Vagina (tissue), 2 donors: ENCODE measurements at regions not wholly inside any gene's neighbourhood (a gene's known extent, or its start where the extent isn't known, plus 50 kb on each side); places are given as distances from the start of the nearest gene placed in this dataset.

Experiments used
- DNase-seq, 2 donors: peaks; one replicate each; pipeline ENCODE4 v3.0.0-alpha.2; 2017; ENCODE audit errors: extremely low spot score in 2 of 2
- H3K27ac ChIP-seq: fragments of 200-600 bp; sonication (generic); one replicate; pipeline ENCODE4 v1.5.1; 2019
- H3K27me3 ChIP-seq: fragments of 200-600 bp; sonication (generic); one replicate; pipeline ENCODE4 v1.5.1; 2019
- H3K36me3 ChIP-seq, 2 donors: fragments of 200-600 bp; sonication (generic); one replicate each; pipeline ENCODE4 v1.5.1; 2017 to 2019
- H3K4me1 ChIP-seq: fragments of 200-600 bp; sonication (generic); one replicate; pipeline ENCODE4 v1.5.1; 2019
- H3K4me3 ChIP-seq, 2 donors: fragments of 200-600 bp; sonication (generic); 1 replicate in 1 of 2; 2 replicates in 1 of 2; pipeline ENCODE4 v1.5.1; 2016 to 2019
- H3K9me3 ChIP-seq: fragments of 200-600 bp; sonication (generic); one replicate; pipeline ENCODE4 v1.5.1; 2019
- POLR2A ChIP-seq, 2 donors: fragments of 450-650 bp; IDR thresholded peaks; one replicate each; pipeline ENCODE4 v1.6.1; 2017; ENCODE audit warnings: antibody characterized with exemption in 2 of 2, mild to moderate bottlenecking in 2 of 2, moderate library complexity in 2 of 2
- POLR2AphosphoS5 ChIP-seq, 2 donors: sonication (generic); formaldehyde crosslinking; IDR thresholded peaks; one replicate each; pipeline ENCODE4 v1.9.0; 2017; ENCODE audit warnings: antibody characterized with exemption in 2 of 2, mild to moderate bottlenecking in 2 of 2, low read depth in 1 of 2; ENCODE audit not compliant: insufficient read depth in 1 of 2
- intact Hi-C: fragments of 100-400 bp; cut with DNase I; formaldehyde crosslinking; loops from one replicate; pipeline ENCODE4 v1.15.1; 2023
- TF ChIP-seq, protein P1 (sequence below), 3 experiments: fragments of 450-650 bp in 2 of 3; fragments of 200-600 bp in 1 of 3; sonication (generic) in 1 of 3; IDR thresholded peaks; one replicate each; pipeline ENCODE4 v1.5.1; 2017 to 2019; ENCODE audit warnings: antibody characterized with exemption in 3 of 3, mild to moderate bottlenecking in 2 of 3, moderate library complexity in 2 of 3

GRCh38 chr14:36066636-36067035 is 109.9 kb downstream of the PTCSC3 start:
- TF ChIP-seq, protein P1, sequence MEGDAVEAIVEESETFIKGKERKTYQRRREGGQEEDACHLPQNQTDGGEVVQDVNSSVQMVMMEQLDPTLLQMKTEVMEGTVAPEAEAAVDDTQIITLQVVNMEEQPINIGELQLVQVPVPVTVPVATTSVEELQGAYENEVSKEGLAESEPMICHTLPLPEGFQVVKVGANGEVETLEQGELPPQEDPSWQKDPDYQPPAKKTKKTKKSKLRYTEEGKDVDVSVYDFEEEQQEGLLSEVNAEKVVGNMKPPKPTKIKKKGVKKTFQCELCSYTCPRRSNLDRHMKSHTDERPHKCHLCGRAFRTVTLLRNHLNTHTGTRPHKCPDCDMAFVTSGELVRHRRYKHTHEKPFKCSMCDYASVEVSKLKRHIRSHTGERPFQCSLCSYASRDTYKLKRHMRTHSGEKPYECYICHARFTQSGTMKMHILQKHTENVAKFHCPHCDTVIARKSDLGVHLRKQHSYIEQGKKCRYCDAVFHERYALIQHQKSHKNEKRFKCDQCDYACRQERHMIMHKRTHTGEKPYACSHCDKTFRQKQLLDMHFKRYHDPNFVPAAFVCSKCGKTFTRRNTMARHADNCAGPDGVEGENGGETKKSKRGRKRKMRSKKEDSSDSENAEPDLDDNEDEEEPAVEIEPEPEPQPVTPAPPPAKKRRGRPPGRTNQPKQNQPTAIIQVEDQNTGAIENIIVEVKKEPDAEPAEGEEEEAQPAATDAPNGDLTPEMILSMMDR (IDR thresholded peaks at IDR 0.05) = no peak
- no peak for TF ChIP-seq POLR2AphosphoS5 (IDR thresholded peaks at IDR 0.05; ENCODE audit: insufficient read depth in 1 of 2, low read depth in 1 of 2)
- TF ChIP-seq POLR2A (IDR thresholded peaks at IDR 0.05) = no peak
- Histone ChIP-seq H3K27ac (no peak overlapping the region), H3K27me3 (no peaks in the 10 kb centered on the region), H3K9me3 (no peaks in the 10 kb centered on the region), H3K4me1 (no peaks in the 10 kb centered on the region), H3K36me3 (no peaks in the 10 kb centered on the region), H3K4me3 (no peak overlapping the region)
- intact Hi-C loops = no loop called here
- DNase-seq = no peak

- no peaks in the 10 kb centered on the region for H3K27me3 ChIP-seq
- no peak for DNase-seq
- no peaks in the 10 kb centered on the region for H3K9me3 ChIP-seq
- H3K27ac ChIP-seq = no peak overlapping the region
- H3K36me3 ChIP-seq = no peaks in the 10 kb centered on the region
- TF ChIP-seq, protein P1 (IDR thresholded peaks at IDR 0.05) = no peak
- no peak for TF ChIP-seq POLR2AphosphoS5 (IDR thresholded peaks at IDR 0.05; ENCODE audit: insufficient read depth in 1 of 2, low read depth in 1 of 2)
- no peak for TF ChIP-seq POLR2A (IDR thresholded peaks at IDR 0.05)
- no peak overlapping the region for H3K4me3 ChIP-seq
- intact Hi-C loops = no loop called here
- H3K4me1 ChIP-seq = no peaks in the 10 kb centered on the region
These were observed 110.7 kb downstream of the PTCSC3 start for GRCh38 chr14:36065831-36066230.

GRCh38 chr14:36059531-36059930 is 117.0 kb downstream of the PTCSC3 start:
- H3K9me3 ChIP-seq = no peaks in the 10 kb centered on the region
- no peaks in the 10 kb centered on the region for H3K36me3 ChIP-seq
- no peak overlapping the region for H3K4me3 ChIP-seq
- intact Hi-C loops = no loop called here
- no peak overlapping the region for H3K27ac ChIP-seq
- H3K4me1 ChIP-seq = no peaks in the 10 kb centered on the region
- DNase-seq = no peak
- TF ChIP-seq, protein P1 (IDR thresholded peaks at IDR 0.05) = no peak
- TF ChIP-seq POLR2AphosphoS5 (IDR thresholded peaks at IDR 0.05; ENCODE audit: insufficient read depth in 1 of 2, low read depth in 1 of 2) (no peak), POLR2A (IDR thresholded peaks at IDR 0.05) (no peak)
- H3K27me3 ChIP-seq = no peaks in the 10 kb centered on the region

- no peak overlapping the region for H3K4me3 ChIP-seq
- TF ChIP-seq POLR2A (IDR thresholded peaks at IDR 0.05) (no peak), POLR2AphosphoS5 (IDR thresholded peaks at IDR 0.05; ENCODE audit: insufficient read depth in 1 of 2, low read depth in 1 of 2) (no peak)
- TF ChIP-seq, protein P1 (IDR thresholded peaks at IDR 0.05) = no peak
- DNase-seq = no peak
- no peaks in the 10 kb centered on the region for H3K36me3 ChIP-seq
- intact Hi-C loops = no loop called here
- H3K27ac ChIP-seq = no peak overlapping the region
- no peaks in the 10 kb centered on the region for H3K4me1 ChIP-seq
- H3K27me3 ChIP-seq = no peaks in the 10 kb centered on the region
- H3K9me3 ChIP-seq = no peaks in the 10 kb centered on the region
These were observed 118.9 kb downstream of the PTCSC3 start for GRCh38 chr14:36057452-36058116.

GRCh38 chr14:36056845-36057244 is 119.7 kb downstream of the PTCSC3 start:
- Histone ChIP-seq H3K27ac (no peak overlapping the region), H3K27me3 (no peaks in the 10 kb centered on the region), H3K9me3 (no peaks in the 10 kb centered on the region), H3K4me3 (no peak overlapping the region), H3K36me3 (no peaks in the 10 kb centered on the region), H3K4me1 (no peaks in the 10 kb centered on the region)
- no peak for DNase-seq
- TF ChIP-seq, protein P1 (IDR thresholded peaks at IDR 0.05) = no peak
- TF ChIP-seq POLR2A (IDR thresholded peaks at IDR 0.05) (no peak), POLR2AphosphoS5 (IDR thresholded peaks at IDR 0.05; ENCODE audit: insufficient read depth in 1 of 2, low read depth in 1 of 2) (no peak)
- intact Hi-C loops = no loop called here
